Liver (tissue), 8 donors: ENCODE measurements at regions not wholly inside any gene's neighbourhood (a gene's known extent, or its start where the extent isn't known, plus 50 kb on each side); places are given as distances from the start of the nearest gene placed in this dataset.

Experiments
- DNase-seq: peaks from one replicate; pipeline ENCODE4 v3.0.0-alpha.2; 2017; ENCODE audit warnings: low spot score
- H3K27ac ChIP-seq, 2 donors: one replicate each; pipeline ENCODE4 v1.7.0; 2013; ENCODE audit warnings: inconsistent platforms in 2 of 2, low read length in 2 of 2, control low read depth in 1 of 2, low read depth in 1 of 2, mild to moderate bottlenecking in 1 of 2
- H3K27me3 ChIP-seq, 4 donors: one replicate each; pipeline versions ENCODE4 v1.6.1 to v1.7.0; 2013; ENCODE audit warnings: low read length in 3 of 4, inconsistent platforms in 1 of 4, mild to moderate bottlenecking in 1 of 4, moderate library complexity in 1 of 4; ENCODE audit not compliant: control insufficient read depth in 4 of 4, insufficient read depth in 4 of 4
- H3K36me3 ChIP-seq, 4 donors: one replicate each; pipeline versions ENCODE4 v1.6.1 to v1.7.0; 2013; ENCODE audit warnings: low read length in 3 of 4, mild to moderate bottlenecking in 3 of 4, low read depth in 1 of 4, moderate library complexity in 1 of 4; ENCODE audit not compliant: control insufficient read depth in 4 of 4, insufficient read depth in 3 of 4
- H3K4me1 ChIP-seq, 4 donors: one replicate each; pipeline versions ENCODE4 v1.6.1 to v1.7.0; 2013; ENCODE audit warnings: low read length in 3 of 4, mild to moderate bottlenecking in 3 of 4, moderate library complexity in 1 of 4; ENCODE audit not compliant: control insufficient read depth in 4 of 4, insufficient read depth in 4 of 4
- H3K4me3 ChIP-seq, 3 donors: one replicate each; pipeline versions ENCODE4 v1.6.1 to v1.7.0; 2013; ENCODE audit warnings: low read length in 3 of 3, control low read depth in 1 of 3, low read depth in 1 of 3, mild to moderate bottlenecking in 1 of 3
- H3K9ac ChIP-seq, 2 donors: one replicate each; pipeline ENCODE4 v1.7.0; 2013; ENCODE audit warnings: low read length in 2 of 2, mild to moderate bottlenecking in 2 of 2, moderate library complexity in 2 of 2, control low read depth in 1 of 2, low read depth in 1 of 2
- H3K9me3 ChIP-seq, 4 donors: one replicate each; pipeline versions ENCODE4 v1.6.1 to v1.7.0; 2013; ENCODE audit warnings: low read length in 3 of 4; ENCODE audit not compliant: control insufficient read depth in 4 of 4
- CTCF ChIP-seq: fragments of 150-350 bp; IDR thresholded peaks from 2 replicates; pipeline ENCODE4 v1.5.1; 2017; ENCODE audit warnings: improper control_type of control experiment, low read depth, low read length; ENCODE audit not compliant: missing input control
- EGR1 ChIP-seq, 2 donors: IDR thresholded peaks; 2 replicates each; pipeline ENCODE4 v1.6.1; 2016 to 2018; ENCODE audit warnings: antibody characterized with exemption in 2 of 2, low read depth in 2 of 2
- FOXA2 ChIP-seq: IDR thresholded peaks from 2 replicates; pipeline ENCODE4 v1.6.1; 2016; ENCODE audit warnings: antibody characterized with exemption
- GABPA ChIP-seq, 2 donors: IDR thresholded peaks in 1 of 2; conservative IDR thresholded peaks in 1 of 2; 2 replicates each; pipeline ENCODE4 v1.6.1; 2016; ENCODE audit warnings: antibody characterized with exemption in 2 of 2, mild to moderate bottlenecking in 1 of 2, moderate library complexity in 1 of 2
- HNF4A ChIP-seq, 2 donors: conservative IDR thresholded peaks; 2 replicates each; pipeline ENCODE4 v1.6.1; 2016; ENCODE audit warnings: antibody characterized with exemption in 2 of 2, mild to moderate bottlenecking in 2 of 2
- JUND ChIP-seq, 2 donors: IDR thresholded peaks; 2 replicates each; pipeline ENCODE4 v1.6.1; 2016; ENCODE audit warnings: antibody characterized with exemption in 2 of 2
- RAD21 ChIP-seq, 2 donors: IDR thresholded peaks; 2 replicates each; pipeline ENCODE4 v1.6.1; 2016; ENCODE audit warnings: antibody characterized with exemption in 2 of 2, mild to moderate bottlenecking in 2 of 2
- SP1 ChIP-seq: IDR thresholded peaks from 2 replicates; pipeline ENCODE4 v1.6.1; 2018; ENCODE audit warnings: antibody characterized with exemption, mild to moderate bottlenecking
- TAF1 ChIP-seq: conservative IDR thresholded peaks from 2 replicates; pipeline ENCODE4 v1.6.1; 2016; ENCODE audit warnings: antibody characterized with exemption, mild to moderate bottlenecking
- YY1 ChIP-seq: IDR thresholded peaks from 2 replicates; pipeline ENCODE4 v1.6.1; 2016; ENCODE audit warnings: antibody characterized with exemption, mild to moderate bottlenecking
- WGBS: extraction: QIAGEN DNeasy Blood & Tissue Kit; methylation state at CpG from one replicate; pipeline ENCODE4 v1.1.7; 2013; 5-methylcytosine and 5-hydroxymethylcytosine counted together
- TF ChIP-seq, protein P1 (sequence below): IDR thresholded peaks from 2 replicates; pipeline ENCODE4 v1.6.1; 2016; ENCODE audit warnings: antibody characterized with exemption
- TF ChIP-seq, protein P2 (sequence below): IDR thresholded peaks from 2 replicates; pipeline ENCODE4 v1.6.1; 2016; ENCODE audit warnings: antibody characterized with exemption
- TF ChIP-seq, protein P3 (sequence below): IDR thresholded peaks from 2 replicates; pipeline ENCODE4 v1.6.1; 2016; ENCODE audit warnings: antibody characterized with exemption
- donor health status: healthy.
- donor health status: healthy.
- donor health status: healthy.
- donor health status: healthy.
- donor health status: healthy.

- TF ChIP-seq, protein P1, sequence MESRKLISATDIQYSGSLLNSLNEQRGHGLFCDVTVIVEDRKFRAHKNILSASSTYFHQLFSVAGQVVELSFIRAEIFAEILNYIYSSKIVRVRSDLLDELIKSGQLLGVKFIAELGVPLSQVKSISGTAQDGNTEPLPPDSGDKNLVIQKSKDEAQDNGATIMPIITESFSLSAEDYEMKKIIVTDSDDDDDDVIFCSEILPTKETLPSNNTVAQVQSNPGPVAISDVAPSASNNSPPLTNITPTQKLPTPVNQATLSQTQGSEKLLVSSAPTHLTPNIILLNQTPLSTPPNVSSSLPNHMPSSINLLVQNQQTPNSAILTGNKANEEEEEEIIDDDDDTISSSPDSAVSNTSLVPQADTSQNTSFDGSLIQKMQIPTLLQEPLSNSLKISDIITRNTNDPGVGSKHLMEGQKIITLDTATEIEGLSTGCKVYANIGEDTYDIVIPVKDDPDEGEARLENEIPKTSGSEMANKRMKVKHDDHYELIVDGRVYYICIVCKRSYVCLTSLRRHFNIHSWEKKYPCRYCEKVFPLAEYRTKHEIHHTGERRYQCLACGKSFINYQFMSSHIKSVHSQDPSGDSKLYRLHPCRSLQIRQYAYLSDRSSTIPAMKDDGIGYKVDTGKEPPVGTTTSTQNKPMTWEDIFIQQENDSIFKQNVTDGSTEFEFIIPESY = no peak
- TF ChIP-seq JUND (IDR thresholded peaks at IDR 0.05) = no peak
Measured at GRCh38 chr6:115544765-115545671, 515.7 kb downstream of the FRK start (continued).

GRCh38 chr6:115540077-115540869 is 520.4 kb downstream of the FRK start:
- Histone ChIP-seq H3K9me3 (no peaks in the 10 kb centered on the region), H3K27ac (no peak overlapping the region), H3K27me3 (no peaks in the 10 kb centered on the region), H3K9ac (no peak overlapping the region), H3K4me3 (no peak overlapping the region), H3K36me3 (no peaks in the 10 kb centered on the region), H3K4me1 (no peaks in the 10 kb centered on the region)
- no peak for DNase-seq
- WGBS = 93% methylated on average over 1 of the region's 1 CpG
- TF ChIP-seq HNF4A (conservative IDR thresholded peaks at IDR 0.05) (no peak), SP1 (no peak), CTCF (no peak), YY1 (no peak), EGR1 (IDR thresholded peaks at IDR 0.05; ENCODE audit: low read depth in 2 of 2) (no peak), RAD21 (IDR thresholded peaks at IDR 0.05) (no peak), TAF1 (no peak), FOXA2 (no peak)
- TF ChIP-seq, protein P2, sequence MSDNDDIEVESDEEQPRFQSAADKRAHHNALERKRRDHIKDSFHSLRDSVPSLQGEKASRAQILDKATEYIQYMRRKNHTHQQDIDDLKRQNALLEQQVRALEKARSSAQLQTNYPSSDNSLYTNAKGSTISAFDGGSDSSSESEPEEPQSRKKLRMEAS = no peak
- TF ChIP-seq, protein P1 = no peak

DNA sequence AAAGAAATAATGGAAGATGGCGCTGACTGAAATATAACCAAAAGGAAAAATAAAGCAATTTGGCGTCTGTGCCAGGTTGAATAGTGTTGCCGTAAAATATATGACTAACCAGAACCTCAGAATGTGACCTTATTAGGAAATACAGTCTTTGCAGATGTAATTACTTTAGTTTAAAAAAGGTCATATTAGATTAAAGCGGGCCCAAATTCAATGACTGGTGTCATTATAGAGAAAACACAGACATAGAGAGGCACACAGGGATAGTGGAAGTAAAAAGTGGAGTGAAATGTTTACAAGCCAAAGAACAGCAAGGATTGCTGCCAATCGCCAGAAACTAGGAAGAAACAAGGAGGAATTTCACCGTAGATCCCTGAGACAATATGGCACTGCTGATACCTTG is 521.2 kb downstream of the FRK start:
- TF ChIP-seq GABPA (IDR thresholded peaks at IDR 0.05 in 1 of 2, conservative IDR thresholded peaks at IDR 0.05 in 1 of 2) (no peak), EGR1 (IDR thresholded peaks at IDR 0.05; ENCODE audit: low read depth in 2 of 2) (no peak), FOXA2 (no peak), TAF1 (no peak), JUND (IDR thresholded peaks at IDR 0.05) (no peak), SP1 (no peak), CTCF (no peak), HNF4A (conservative IDR thresholded peaks at IDR 0.05) (no peak)
- TF ChIP-seq, protein P3, sequence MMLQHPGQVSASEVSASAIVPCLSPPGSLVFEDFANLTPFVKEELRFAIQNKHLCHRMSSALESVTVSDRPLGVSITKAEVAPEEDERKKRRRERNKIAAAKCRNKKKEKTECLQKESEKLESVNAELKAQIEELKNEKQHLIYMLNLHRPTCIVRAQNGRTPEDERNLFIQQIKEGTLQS = no peak
- TF ChIP-seq, protein P2 = no peak
- no peak for DNase-seq
- H3K4me3 ChIP-seq = no peak overlapping the region
- H3K27me3 ChIP-seq = no peaks in the 10 kb centered on the region
- 86% methylated on average over 6 of the region's 6 CpGs for WGBS
- no peak overlapping the region for H3K27ac ChIP-seq
- H3K4me1 ChIP-seq = no peaks in the 10 kb centered on the region
- no peaks in the 10 kb centered on the region for H3K36me3 ChIP-seq
- H3K9me3 ChIP-seq = no peaks in the 10 kb centered on the region
- no peak overlapping the region for H3K9ac ChIP-seq
